ENCODE measurements at regions not wholly inside any gene's neighbourhood (a gene's known extent, or its start where the extent isn't known, plus 50 kb on each side); places are given as distances from the start of the nearest gene placed in this dataset.

DNA sequence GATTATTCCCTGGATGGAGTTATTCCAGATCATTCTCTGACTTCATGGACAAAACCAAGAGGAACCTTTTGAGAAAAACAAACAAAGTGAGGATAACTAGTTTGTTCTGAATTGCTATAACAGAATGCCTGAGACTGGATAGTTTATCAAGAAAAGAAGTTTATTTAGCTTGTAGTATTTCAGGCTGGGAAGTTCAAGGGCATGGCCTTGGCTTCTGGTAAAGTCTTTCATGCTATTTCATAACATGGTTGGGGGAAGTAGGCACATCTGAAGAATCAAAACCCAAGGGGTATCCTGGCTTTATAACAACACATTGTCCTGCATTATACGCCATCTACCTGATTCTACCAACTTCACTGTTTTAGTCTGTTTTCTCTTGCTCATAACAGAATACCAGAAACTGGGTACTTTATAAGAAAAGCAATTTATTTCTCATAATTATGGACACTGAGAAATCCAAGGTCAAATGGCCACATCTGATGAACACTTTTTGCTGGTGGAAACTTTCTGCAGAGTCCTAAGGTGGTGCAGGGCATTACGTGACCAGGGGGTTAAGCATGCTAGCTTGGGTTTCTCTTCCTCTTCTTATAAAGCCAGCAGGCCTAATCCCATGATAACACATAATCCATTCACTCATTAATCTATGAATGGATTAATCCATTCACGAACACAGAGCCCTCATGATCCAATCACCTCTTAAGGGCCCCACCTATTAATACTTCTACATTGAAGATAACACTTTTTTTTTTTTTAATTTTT lies 186.1 kb upstream of the PRSS16 start:
- DNase-seq (no peak), ATAC-seq (ENCODE audit: low read depth) (no peak)
- Histone ChIP-seq H2BK5ac (ENCODE audit: low read depth, low read length, poor library complexity, severe bottlenecking) (no peak overlapping the region), H3K9me1 (ENCODE audit: insufficient read depth, low read length) (no peaks in the 10 kb centered on the region), H3K4me1 (ENCODE audit: control insufficient read depth, insufficient read depth, low read length) (no peaks in the 10 kb centered on the region), H2AK5ac (ENCODE audit: low read depth, low read length) (no peak overlapping the region), H3K56ac (ENCODE audit: extremely low read depth, insufficient read depth, low read length) (no peak overlapping the region), H3K4me2 (ENCODE audit: low read depth, low read length) (no peak overlapping the region), H3K14ac (replicated peaks; ENCODE audit: low read depth, low read length) (no peak overlapping the region), H3K27me3 (ENCODE audit: control insufficient read depth, insufficient read depth, low read length) (no peaks in the 10 kb centered on the region; the same call in 1 of the 2 replicates), H2AK9ac (replicated peaks; ENCODE audit: low read depth, low read length, poor library complexity) (no peak overlapping the region), H4K8ac (ENCODE audit: low read depth in 2 of 2, low read length in 2 of 2) (no peak overlapping the region), H3K4ac (ENCODE audit: low read depth, low read length) (no peak overlapping the region), H3K9me3 (ENCODE audit: control insufficient read depth, insufficient read depth, low read length) (no peaks in the 10 kb centered on the region), H3K4me3 (ENCODE audit: insufficient read depth, low read depth, low read length) (no peak overlapping the region), H3K27ac (ENCODE audit: insufficient read depth, low read length) (no peak overlapping the region), H3K79me1 (ENCODE audit: low read depth in 1 of 2, low read length in 2 of 2) (no peaks in the 10 kb centered on the region), H2BK20ac (ENCODE audit: low read depth, low read length) (no peak overlapping the region), H4K91ac (ENCODE audit: insufficient read depth, low read depth, low read length) (no peak overlapping the region), H3K18ac (ENCODE audit: low read depth, low read length) (no peak overlapping the region), H2AFZ (replicated peaks; ENCODE audit: low read length, poor library complexity) (no peak overlapping the region), H3K9ac (ENCODE audit: low read depth, low read length) (no peak overlapping the region), H4K5ac (ENCODE audit: low read depth, low read length) (no peak overlapping the region), H4K20me1 (ENCODE audit: insufficient read depth, low read length) (no peaks in the 10 kb centered on the region), H3K36me3 (ENCODE audit: control insufficient read depth, insufficient read depth, low read length) (no peaks in the 10 kb centered on the region), H2BK120ac (ENCODE audit: low read depth, low read length) (no peak overlapping the region), H3K23ac (ENCODE audit: low read depth, low read length) (no peak overlapping the region), H2BK15ac (ENCODE audit: low read depth, low read length) (no peak overlapping the region)
- no TSS peak for BruUV-seq (replicated peaks)
- no CpG with 5 or more reads among the region's 3 CpGs for WGBS, 2 experiments (ENCODE audit: extremely low coverage in 2 of 2, insufficient read length in 1 of 2)
- TF ChIP-seq MAFK (IDR thresholded peaks at IDR 0.05; ENCODE audit: low read depth, low read length) (no peak), MAZ (IDR thresholded peaks at IDR 0.05; ENCODE audit: borderline replicate concordance, low read depth, low read length) (no peak), POLR2A (IDR thresholded peaks at IDR 0.05; ENCODE audit: low read depth, low read length) (no peak), NFE2L2 (IDR thresholded peaks at IDR 0.05; ENCODE audit: low read depth, low read length) (no peak), RFX5 (IDR thresholded peaks at IDR 0.05; ENCODE audit: low read depth, low read length) (no peak), RCOR1 (IDR thresholded peaks at IDR 0.05; ENCODE audit: insufficient replicate concordance, low read length) (no peak), BHLHE40 (IDR thresholded peaks at IDR 0.05; ENCODE audit: low read depth, low read length) (no peak), FOS (IDR thresholded peaks at IDR 0.05; ENCODE audit: low read depth, low read length) (no peak), CEBPB (IDR thresholded peaks at IDR 0.05; ENCODE audit: low read depth, low read length) (no peak), CHD1 (IDR thresholded peaks at IDR 0.05; ENCODE audit: low read depth, low read length) (no peak), RAD21 (IDR thresholded peaks at IDR 0.05; ENCODE audit: low read length) (no peak)
- TF ChIP-seq, protein P1, sequence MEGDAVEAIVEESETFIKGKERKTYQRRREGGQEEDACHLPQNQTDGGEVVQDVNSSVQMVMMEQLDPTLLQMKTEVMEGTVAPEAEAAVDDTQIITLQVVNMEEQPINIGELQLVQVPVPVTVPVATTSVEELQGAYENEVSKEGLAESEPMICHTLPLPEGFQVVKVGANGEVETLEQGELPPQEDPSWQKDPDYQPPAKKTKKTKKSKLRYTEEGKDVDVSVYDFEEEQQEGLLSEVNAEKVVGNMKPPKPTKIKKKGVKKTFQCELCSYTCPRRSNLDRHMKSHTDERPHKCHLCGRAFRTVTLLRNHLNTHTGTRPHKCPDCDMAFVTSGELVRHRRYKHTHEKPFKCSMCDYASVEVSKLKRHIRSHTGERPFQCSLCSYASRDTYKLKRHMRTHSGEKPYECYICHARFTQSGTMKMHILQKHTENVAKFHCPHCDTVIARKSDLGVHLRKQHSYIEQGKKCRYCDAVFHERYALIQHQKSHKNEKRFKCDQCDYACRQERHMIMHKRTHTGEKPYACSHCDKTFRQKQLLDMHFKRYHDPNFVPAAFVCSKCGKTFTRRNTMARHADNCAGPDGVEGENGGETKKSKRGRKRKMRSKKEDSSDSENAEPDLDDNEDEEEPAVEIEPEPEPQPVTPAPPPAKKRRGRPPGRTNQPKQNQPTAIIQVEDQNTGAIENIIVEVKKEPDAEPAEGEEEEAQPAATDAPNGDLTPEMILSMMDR (conservative IDR thresholded peaks at IDR 0.05; ENCODE audit: low read depth, low read length): no peak
- TF ChIP-seq, protein P2, sequence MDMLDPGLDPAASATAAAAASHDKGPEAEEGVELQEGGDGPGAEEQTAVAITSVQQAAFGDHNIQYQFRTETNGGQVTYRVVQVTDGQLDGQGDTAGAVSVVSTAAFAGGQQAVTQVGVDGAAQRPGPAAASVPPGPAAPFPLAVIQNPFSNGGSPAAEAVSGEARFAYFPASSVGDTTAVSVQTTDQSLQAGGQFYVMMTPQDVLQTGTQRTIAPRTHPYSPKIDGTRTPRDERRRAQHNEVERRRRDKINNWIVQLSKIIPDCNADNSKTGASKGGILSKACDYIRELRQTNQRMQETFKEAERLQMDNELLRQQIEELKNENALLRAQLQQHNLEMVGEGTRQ (IDR thresholded peaks at IDR 0.05; ENCODE audit: low read depth, low read length): no peak
- dilution Hi-C loops (cut with HindIII; ENCODE audit: low sequenced_read_pairs, unreplicated experiment): no loop called here
- intact Hi-C loops (cut with micrococcal nuclease): no loop called here
- in situ Hi-C loops (cut with MboI; ENCODE audit: low sequenced_read_pairs): no loop called here
- ChIA-PET CTCF (no interaction called here), POLR2A (ENCODE audit: unreplicated experiment) (no interaction called here)

Measured in IMR-90 (cell line).